SK-N-SH treated with all-trans-retinoic acid at 6 μM for 48 hours (cell line): ENCODE measurements at regions not wholly inside any gene's neighbourhood (a gene's known extent, or its start where the extent isn't known, plus 50 kb on each side); places are given as distances from the start of the nearest gene placed in this dataset.

Experiments used
- ATAC-seq: fragments of 200-7000 bp; cut with Tn5 transposase; 3 replicates; pipeline ENCODE4 v1.9.1; 2020; ENCODE audit warnings: mild to moderate bottlenecking, moderate library complexity
- ARNTL ChIP-seq: fragments of 450-650 bp; formaldehyde crosslinking; IDR thresholded peaks from 2 replicates; pipeline ENCODE4 v1.5.0; 2020; ENCODE audit warnings: low read depth, mild to moderate bottlenecking, moderate library complexity, borderline replicate concordance
- BACH2 ChIP-seq: fragments of 250-450 bp; sonication (Bioruptor Pico); IDR thresholded peaks from 2 replicates; pipeline ENCODE4 v1.9.0; 2021; ENCODE audit warnings: mild to moderate bottlenecking, borderline replicate concordance
- CREB5 ChIP-seq: fragments of 250-450 bp; sonication (Bioruptor Pico); IDR thresholded peaks from 2 replicates; pipeline ENCODE4 v1.5.1; 2020; ENCODE audit warnings: low read depth, mild to moderate bottlenecking, moderate library complexity
- CSRNP3 ChIP-seq: fragments of 250-450 bp; sonication (Bioruptor Pico); IDR thresholded peaks from 2 replicates; pipeline ENCODE4 v1.5.1; 2021; ENCODE audit warnings: mild to moderate bottlenecking, moderate library complexity
- ESRRG ChIP-seq: fragments of 250-450 bp; sonication (Bioruptor Pico); IDR thresholded peaks from 2 replicates; pipeline ENCODE4 v1.6.1; 2021; ENCODE audit warnings: mild to moderate bottlenecking
- GLIS3 ChIP-seq: fragments of 250-450 bp; sonication (Bioruptor Pico); IDR thresholded peaks from 2 replicates; pipeline ENCODE4 v1.5.0; 2020; ENCODE audit warnings: mild to moderate bottlenecking, moderate library complexity
- ISL1 ChIP-seq: fragments of 250-450 bp; sonication (Bioruptor Pico); IDR thresholded peaks from 2 replicates; pipeline ENCODE4 v2.1.2; 2022; ENCODE audit warnings: mild to moderate bottlenecking, moderate library complexity
- PATZ1 ChIP-seq: fragments of 250-450 bp; sonication (Bioruptor Pico); IDR thresholded peaks from 2 replicates; pipeline ENCODE4 v1.8.0; 2020; ENCODE audit warnings: mild to moderate bottlenecking, moderate library complexity, borderline replicate concordance
- POU6F1 ChIP-seq: fragments of 250-450 bp; sonication (Bioruptor Pico); IDR thresholded peaks from 2 replicates; pipeline ENCODE4 v1.8.0; 2021; ENCODE audit warnings: low read depth, mild to moderate bottlenecking, moderate library complexity, borderline replicate concordance
- PPARA ChIP-seq: fragments of 250-450 bp; sonication (Bioruptor Pico); IDR thresholded peaks from 2 replicates; pipeline ENCODE4 v1.5.0; 2020; ENCODE audit warnings: mild to moderate bottlenecking, borderline replicate concordance
- RARB ChIP-seq: fragments of 250-450 bp; sonication (Bioruptor Pico); IDR thresholded peaks from 2 replicates; pipeline ENCODE4 v1.8.0; 2021; ENCODE audit warnings: mild to moderate bottlenecking, moderate library complexity
- SNAI2 ChIP-seq: fragments of 250-450 bp; sonication (Bioruptor Pico); IDR thresholded peaks from 2 replicates; pipeline ENCODE4 v1.5.0; 2020; ENCODE audit warnings: mild to moderate bottlenecking, moderate library complexity
- TSHZ2 ChIP-seq: fragments of 250-450 bp; sonication (Bioruptor Pico); IDR thresholded peaks from 2 replicates; pipeline ENCODE4 v1.5.0; 2020; ENCODE audit warnings: mild to moderate bottlenecking, moderate library complexity
- ZC3H10 ChIP-seq: fragments of 250-450 bp; sonication (Bioruptor Pico); IDR thresholded peaks from 2 replicates; pipeline ENCODE4 v1.5.1; 2021; ENCODE audit warnings: mild to moderate bottlenecking, moderate library complexity
- ZFP30 ChIP-seq: fragments of 450-650 bp; formaldehyde crosslinking; IDR thresholded peaks from 2 replicates; pipeline ENCODE4 v1.5.0; 2022; ENCODE audit warnings: mild to moderate bottlenecking, moderate library complexity
- ZNF565 ChIP-seq: fragments of 450-650 bp; formaldehyde crosslinking; conservative IDR thresholded peaks from 2 replicates; pipeline ENCODE4 v1.5.0; 2020; ENCODE audit warnings: low read depth, mild to moderate bottlenecking, moderate library complexity
- ZNF70 ChIP-seq: fragments of 450-650 bp; formaldehyde crosslinking; IDR thresholded peaks from 2 replicates; pipeline ENCODE4 v1.5.0; 2020; ENCODE audit warnings: mild to moderate bottlenecking, moderate library complexity
- ZNF8 ChIP-seq: fragments of 450-650 bp; formaldehyde crosslinking; IDR thresholded peaks from 2 replicates; pipeline ENCODE4 v1.5.0; 2020; ENCODE audit warnings: mild to moderate bottlenecking, moderate library complexity

- TF ChIP-seq ZFP30 (CRISPR knock-in tag), result no peak
- no peak for TF ChIP-seq ZNF70 (CRISPR knock-in tag)
- TF ChIP-seq PATZ1 (CRISPR knock-in tag), result no peak
- TF ChIP-seq ESRRG (CRISPR knock-in tag), result no peak
- no peak for TF ChIP-seq CREB5 (CRISPR knock-in tag)
- no peak for TF ChIP-seq CSRNP3 (CRISPR knock-in tag)
- no peak for TF ChIP-seq TSHZ2 (CRISPR knock-in tag)
- TF ChIP-seq, all 23 proteins: peak for 0
- ATAC-seq, result no peak
These were observed 431.2 kb upstream of the GYPC start for GRCh38 chr2:126224776-126225175.

GRCh38 chr2:126227250-126227649 lies 428.7 kb upstream of the GYPC start:
- ATAC-seq, result no peak
- TF ChIP-seq ZNF565 (CRISPR knock-in tag) (no peak), BACH2 (CRISPR knock-in tag) (no peak), SNAI2 (no peak), RARB (CRISPR knock-in tag) (no peak), ZNF8 (no peak), TSHZ2 (CRISPR knock-in tag) (no peak), ZC3H10 (CRISPR knock-in tag) (no peak), ARNTL (CRISPR knock-in tag) (no peak), ESRRG (CRISPR knock-in tag) (no peak), CREB5 (CRISPR knock-in tag) (no peak), ZFP30 (CRISPR knock-in tag) (no peak), CSRNP3 (CRISPR knock-in tag) (no peak), ISL1 (no peak), GLIS3 (CRISPR knock-in tag) (no peak), PPARA (CRISPR knock-in tag) (no peak), POU6F1 (CRISPR knock-in tag) (no peak)
